ENCODE measurements at regions not wholly inside any gene's neighbourhood (a gene's known extent, or its start where the extent isn't known, plus 50 kb on each side); places are given as distances from the start of the nearest gene placed in this dataset.
"Not testable (repeated sequence)": the region's sequence is repeated elsewhere in the genome, so short reads cannot be mapped to it uniquely, and the experiment has no call there.

- TF ChIP-seq CTCF (IDR thresholded peaks at IDR 0.05; ENCODE audit: insufficient read depth, low read depth, low read length): no peak
- H3K4me3 ChIP-seq (ENCODE audit: low read depth, low read length): no peak overlapping the region
- DNase-seq (ENCODE audit: low read depth): no peak
Measured at GRCh38 chr5:52283221-52283620, 504.5 kb upstream of the ITGA1 start.

GRCh38 chr5:52300703-52301372 is 486.9 kb upstream of the ITGA1 start:
- no peak for DNase-seq (ENCODE audit: low read depth)
- no peak overlapping the region for H3K4me3 ChIP-seq (ENCODE audit: low read depth, low read length)
- no peak for TF ChIP-seq CTCF (IDR thresholded peaks at IDR 0.05; ENCODE audit: insufficient read depth, low read depth, low read length)

- not testable (repeated sequence) for DNase-seq (ENCODE audit: low read depth); H3K4me3 ChIP-seq (ENCODE audit: low read depth, low read length)
Measured at GRCh38 chr5:52304816-52305215, 482.9 kb upstream of the ITGA1 start.

- no peak overlapping the region for H3K4me3 ChIP-seq (ENCODE audit: low read depth, low read length)
- TF ChIP-seq CTCF (IDR thresholded peaks at IDR 0.05; ENCODE audit: insufficient read depth, low read depth, low read length): no peak
- DNase-seq (ENCODE audit: low read depth): no peak
Measured at GRCh38 chr5:52328220-52328806, 459.4 kb upstream of the ITGA1 start.

- TF ChIP-seq CTCF (IDR thresholded peaks at IDR 0.05; ENCODE audit: insufficient read depth, low read depth, low read length): no peak
- H3K4me3 ChIP-seq (ENCODE audit: low read depth, low read length): no peak overlapping the region
- DNase-seq (ENCODE audit: low read depth): no peak
Measured at GRCh38 chr5:52331725-52332124, 456.0 kb upstream of the ITGA1 start.

DNA sequence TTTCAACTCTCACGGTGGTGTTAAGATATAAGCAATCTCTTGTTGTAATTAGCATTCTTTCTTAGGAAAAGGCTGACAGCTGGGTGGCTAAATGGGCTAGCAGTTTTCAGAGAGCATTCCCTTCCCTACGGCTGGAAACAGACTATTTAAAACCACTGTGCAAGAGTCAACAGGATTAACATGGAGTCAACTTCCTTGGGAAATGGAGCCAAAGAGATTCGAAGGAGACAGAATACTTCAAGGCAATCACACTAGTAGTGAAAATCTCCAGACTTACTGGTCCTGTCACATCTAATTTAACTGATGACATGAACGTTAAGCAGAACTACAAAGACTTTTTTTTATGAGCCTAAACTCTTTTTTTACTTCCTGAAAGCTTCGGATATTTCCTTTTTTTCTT is 453.3 kb upstream of the ITGA1 start:
- no peak overlapping the region for H3K4me3 ChIP-seq (ENCODE audit: low read depth, low read length)
- DNase-seq (ENCODE audit: low read depth): no peak
- TF ChIP-seq CTCF (IDR thresholded peaks at IDR 0.05; ENCODE audit: insufficient read depth, low read depth, low read length): no peak

- TF ChIP-seq CTCF (IDR thresholded peaks at IDR 0.05; ENCODE audit: insufficient read depth, low read depth, low read length): no peak
- H3K4me3 ChIP-seq (ENCODE audit: low read depth, low read length): no peak overlapping the region
- DNase-seq (ENCODE audit: low read depth): no peak
Measured at GRCh38 chr5:52339285-52339684, 448.4 kb upstream of the ITGA1 start.
